A549 (cell line): ENCODE measurements at regions not wholly inside any gene's neighbourhood (a gene's known extent, or its start where the extent isn't known, plus 50 kb on each side); places are given as distances from the start of the nearest gene placed in this dataset.

ENCODE experiments used
- ATAC-seq, 2 experiments: fragments of 200-7000 bp in 1 of 2; fragments of >200 bp in 1 of 2; cut with Nextera tagmentation in 1 of 2; cut with Tn5 transposase in 1 of 2; 3 replicates each; pipeline versions ENCODE4 v1.8.0 to v1.9.1; 2018 to 2020; ENCODE audit warnings: mild to moderate bottlenecking in 1 of 2, moderate library complexity in 1 of 2
- CTCF ChIA-PET: fragments of 300-600 bp; sonication (Branson Sonifier 250); formaldehyde crosslinking; extraction: SDS; loops from one replicate; lab custom pipeline; 2021; ENCODE audit warnings: antibody characterized with exemption, inconsistent platforms; lab: Yijun Ruan, JAX
- POLR2A ChIA-PET: fragments of 350-600 bp; formaldehyde crosslinking; extraction: SDS; loops from one replicate; lab custom pipeline; 2021; ENCODE audit warnings: antibody characterized with exemption, inconsistent platforms; lab: Yijun Ruan, JAX
- DNase-seq, 2 experiments: peaks; one replicate each; pipeline versions ENCODE4 v3.0.0 to v3.0.0-alpha.2; 2011 to 2016; ENCODE audit warnings: low read depth in 1 of 2, low spot score in 1 of 2
- FAIRE-seq: peaks from 2 replicates; lab custom pipeline; 2011; peaks lifted over from hg19 to GRCh38; lab: Jason Lieb, UNC
- H3K27ac ChIP-seq, 2 experiments: fragments of >200 bp; sonication (Bioruptor Twin); formaldehyde crosslinking; 3 replicates each; pipeline ENCODE4 v1.5.1; 2016 to 2017
- H3K4me1 ChIP-seq: fragments of >200 bp; sonication (Bioruptor Twin); formaldehyde crosslinking; 3 replicates; pipeline ENCODE4 v1.6.1; 2016
- H3K4me2 ChIP-seq: fragments of >200 bp; sonication (Bioruptor Twin); formaldehyde crosslinking; 3 replicates; pipeline ENCODE4 v1.6.1; 2016
- H3K4me3 ChIP-seq: fragments of >200 bp; sonication (Bioruptor Twin); formaldehyde crosslinking; 3 replicates; pipeline ENCODE4 v1.5.1; 2016
- H3K9me3 ChIP-seq: fragments of >200 bp; sonication (Bioruptor Twin); formaldehyde crosslinking; 3 replicates; pipeline ENCODE4 v1.6.1; 2016
- BHLHE40 ChIP-seq: IDR thresholded peaks from 2 replicates; pipeline ENCODE4 v1.6.1; 2012; ENCODE audit warnings: low read depth, low read length, inconsistent platforms
- EP300 ChIP-seq, 2 experiments: fragments of >200 bp; sonication (Bioruptor Twin); formaldehyde crosslinking; IDR thresholded peaks; 2 replicates in 1 of 2; 3 replicates in 1 of 2; pipeline ENCODE4 v1.6.1; 2016 to 2017
- FOSL2 ChIP-seq, 2 experiments: fragments of 450-650 bp in 1 of 2; fragments of >200 bp in 1 of 2; sonication (Bioruptor Twin) in 1 of 2; formaldehyde crosslinking; IDR thresholded peaks; 2 replicates each; pipeline versions ENCODE4 v1.5.0 to v1.6.1; 2016 to 2020; ENCODE audit warnings: mild to moderate bottlenecking in 1 of 2, moderate library complexity in 1 of 2
- GATA3 ChIP-seq: IDR thresholded peaks from 2 replicates; pipeline ENCODE4 v1.6.1; 2012; ENCODE audit warnings: borderline replicate concordance
- POLR2A ChIP-seq: IDR thresholded peaks from 2 replicates; pipeline ENCODE4 v1.6.1; 2012; ENCODE audit warnings: mild to moderate bottlenecking, low read length
- ZFP36 ChIP-seq: fragments of 450-650 bp; IDR thresholded peaks from 2 replicates; pipeline ENCODE4 v1.6.1; 2014; ENCODE audit warnings: borderline replicate concordance; ENCODE audit not compliant: partially characterized antibody
- WGBS: methylation state at CpG from one replicate; pipeline ENCODE4 v1.1.6; 2017; ENCODE audit errors: missing lambda C conversion rate; 5-methylcytosine and 5-hydroxymethylcytosine counted together
- TF ChIP-seq, protein P1 (sequence below): fragments of 250-450 bp; sonication (Bioruptor Pico); IDR thresholded peaks from 2 replicates; pipeline ENCODE4 v1.5.0; 2020; ENCODE audit warnings: low read depth, mild to moderate bottlenecking, moderate library complexity
- TF ChIP-seq, protein P2 (sequence below): fragments of 200-600 bp; sonication (generic); IDR thresholded peaks from 2 replicates; pipeline ENCODE4 v1.6.1; 2016; ENCODE audit warnings: antibody characterized with exemption, mild to moderate bottlenecking, moderate library complexity
- TF ChIP-seq, protein P3 (sequence below): fragments of 250-450 bp; sonication (Bioruptor Pico); IDR thresholded peaks from 2 replicates; pipeline ENCODE4 v1.5.0; 2021; ENCODE audit warnings: mild to moderate bottlenecking, moderate library complexity, borderline replicate concordance

DNA sequence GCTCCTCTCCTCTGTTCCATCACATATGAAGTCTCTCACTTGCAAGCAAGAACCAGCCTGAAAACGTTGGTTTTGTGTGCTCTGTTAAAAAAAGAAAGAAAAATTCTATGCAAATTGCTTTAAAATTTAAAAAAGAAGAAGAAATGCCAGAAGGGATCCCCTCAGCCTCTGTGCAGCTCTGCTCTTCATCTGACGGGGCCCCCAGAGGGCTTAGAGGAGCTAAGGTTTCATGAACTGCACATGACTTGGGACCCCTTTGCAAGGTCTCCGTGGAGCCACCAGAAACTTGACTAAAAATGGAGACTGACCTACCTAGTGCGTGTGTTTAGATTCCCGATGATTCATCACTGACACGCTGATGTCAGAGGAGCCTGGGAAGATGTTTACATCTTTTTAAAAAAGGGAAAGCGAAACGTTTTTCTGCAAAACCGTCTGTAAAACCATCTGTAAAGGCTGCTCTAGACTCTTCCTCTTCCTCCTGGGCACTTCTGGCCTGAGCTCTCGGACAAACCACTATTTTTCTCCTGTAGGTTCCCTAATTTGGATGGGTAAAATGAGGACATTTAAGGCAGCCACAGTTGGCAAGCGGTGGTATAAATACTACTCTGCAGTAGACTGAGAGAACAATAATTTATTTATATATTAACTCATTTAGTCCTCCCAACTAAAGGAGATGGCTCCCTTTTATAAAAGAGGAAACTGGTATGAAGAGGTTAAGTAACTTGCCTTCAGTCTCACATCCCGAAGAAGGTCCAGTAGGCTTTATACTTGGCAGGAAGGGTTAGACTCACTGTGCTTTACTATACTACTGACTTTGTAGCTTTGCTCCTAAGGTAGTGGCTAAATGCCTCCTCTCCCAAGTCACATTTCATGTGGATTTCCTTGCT, 67.2 kb upstream of the POLG start:
- H3K4me2 ChIP-seq: peak overlapping the region; percentile 88
- H3K4me1 ChIP-seq: peaks cover 24% of the 10 kb centered on the region
- FAIRE-seq (peak; percentile 80), ATAC-seq (peak in 1 of 2 experiments; percentile 12; a peak in 2 of 6 replicates), DNase-seq (peak; percentile 53 to 68)
- H3K27ac ChIP-seq: peak overlapping the region in 1 of 2 experiments; percentile 50; a peak in 2 of 6 replicates
- CTCF ChIA-PET: interaction anchor here (0.6 to 9.4 kb wide), 13 partner anchors 11 to 128 kb away, joined by 3 to 223 read pairs (median 5); no protein-coding TSS in a partner anchor
- TF ChIP-seq GATA3: no peak
- TF ChIP-seq FOSL2 (IDR thresholded peaks at IDR 0.05): peak; percentile 36; the same call in 1 of the 2 replicates
- peak; percentile 61 for TF ChIP-seq FOSL2 (CRISPR knock-in tag; IDR thresholded peaks at IDR 0.05)
- POLR2A ChIA-PET: no interaction called here
- H3K9me3 ChIP-seq: no peaks in the 10 kb centered on the region
- 25% methylated on average over 12 of the region's 12 CpGs for WGBS
- no peak overlapping the region for H3K4me3 ChIP-seq

DNA sequence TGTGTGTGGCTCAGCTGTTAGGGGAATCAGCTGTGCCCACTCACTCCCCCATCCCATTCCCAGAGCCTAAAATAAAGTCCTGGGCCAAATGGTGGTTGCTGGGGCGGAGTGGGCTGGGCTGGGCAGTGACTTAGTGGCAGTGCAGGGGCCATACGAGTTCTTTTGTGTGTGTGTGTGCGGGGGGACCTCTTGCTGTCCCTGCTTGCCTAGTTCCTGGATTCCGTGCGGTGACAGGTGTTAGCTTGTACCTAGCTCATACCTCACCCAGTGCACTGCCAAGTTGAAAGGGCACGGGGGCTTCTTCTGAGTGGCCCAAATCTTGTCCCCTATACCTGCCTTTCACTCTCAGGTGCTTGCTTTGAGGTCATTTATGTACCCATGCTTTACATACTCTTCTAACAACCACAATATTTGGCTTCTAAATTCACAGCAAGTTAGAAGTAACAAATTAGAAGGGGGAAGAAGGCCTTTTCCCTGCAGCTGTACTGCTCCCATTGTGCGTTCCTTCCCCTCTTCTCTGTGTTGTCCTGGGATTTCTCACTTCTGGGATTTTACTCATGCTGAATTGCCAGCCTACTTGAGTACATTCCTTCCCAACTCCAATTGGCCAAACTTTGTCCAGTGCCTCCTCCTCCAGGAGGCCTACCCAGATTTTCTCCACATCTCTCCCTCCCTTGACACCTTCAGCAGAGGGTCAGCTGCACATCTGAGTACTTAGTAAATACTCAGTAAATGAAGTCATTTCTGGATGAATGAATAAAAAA, 66.3 kb upstream of the POLG start:
- 70% methylated on average over 7 of the region's 7 CpGs for WGBS

More for the DNA sequence above, 66.3 kb upstream of the POLG start:
- TF ChIP-seq BHLHE40 (0 out of 2 replicates have a peak, but pooled peaks have one; percentile 4), POLR2A (no peak), EP300 (IDR thresholded peaks at IDR 0.05) (no peak), ZFP36 (peak; percentile 99)
- TF ChIP-seq, protein P1, sequence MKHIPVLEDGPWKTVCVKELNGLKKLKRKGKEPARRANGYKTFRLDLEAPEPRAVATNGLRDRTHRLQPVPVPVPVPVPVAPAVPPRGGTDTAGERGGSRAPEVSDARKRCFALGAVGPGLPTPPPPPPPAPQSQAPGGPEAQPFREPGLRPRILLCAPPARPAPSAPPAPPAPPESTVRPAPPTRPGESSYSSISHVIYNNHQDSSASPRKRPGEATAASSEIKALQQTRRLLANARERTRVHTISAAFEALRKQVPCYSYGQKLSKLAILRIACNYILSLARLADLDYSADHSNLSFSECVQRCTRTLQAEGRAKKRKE (CRISPR knock-in tag): no peak
- TF ChIP-seq, protein P2, sequence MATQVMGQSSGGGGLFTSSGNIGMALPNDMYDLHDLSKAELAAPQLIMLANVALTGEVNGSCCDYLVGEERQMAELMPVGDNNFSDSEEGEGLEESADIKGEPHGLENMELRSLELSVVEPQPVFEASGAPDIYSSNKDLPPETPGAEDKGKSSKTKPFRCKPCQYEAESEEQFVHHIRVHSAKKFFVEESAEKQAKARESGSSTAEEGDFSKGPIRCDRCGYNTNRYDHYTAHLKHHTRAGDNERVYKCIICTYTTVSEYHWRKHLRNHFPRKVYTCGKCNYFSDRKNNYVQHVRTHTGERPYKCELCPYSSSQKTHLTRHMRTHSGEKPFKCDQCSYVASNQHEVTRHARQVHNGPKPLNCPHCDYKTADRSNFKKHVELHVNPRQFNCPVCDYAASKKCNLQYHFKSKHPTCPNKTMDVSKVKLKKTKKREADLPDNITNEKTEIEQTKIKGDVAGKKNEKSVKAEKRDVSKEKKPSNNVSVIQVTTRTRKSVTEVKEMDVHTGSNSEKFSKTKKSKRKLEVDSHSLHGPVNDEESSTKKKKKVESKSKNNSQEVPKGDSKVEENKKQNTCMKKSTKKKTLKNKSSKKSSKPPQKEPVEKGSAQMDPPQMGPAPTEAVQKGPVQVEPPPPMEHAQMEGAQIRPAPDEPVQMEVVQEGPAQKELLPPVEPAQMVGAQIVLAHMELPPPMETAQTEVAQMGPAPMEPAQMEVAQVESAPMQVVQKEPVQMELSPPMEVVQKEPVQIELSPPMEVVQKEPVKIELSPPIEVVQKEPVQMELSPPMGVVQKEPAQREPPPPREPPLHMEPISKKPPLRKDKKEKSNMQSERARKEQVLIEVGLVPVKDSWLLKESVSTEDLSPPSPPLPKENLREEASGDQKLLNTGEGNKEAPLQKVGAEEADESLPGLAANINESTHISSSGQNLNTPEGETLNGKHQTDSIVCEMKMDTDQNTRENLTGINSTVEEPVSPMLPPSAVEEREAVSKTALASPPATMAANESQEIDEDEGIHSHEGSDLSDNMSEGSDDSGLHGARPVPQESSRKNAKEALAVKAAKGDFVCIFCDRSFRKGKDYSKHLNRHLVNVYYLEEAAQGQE: no peak
- TF ChIP-seq, protein P3, sequence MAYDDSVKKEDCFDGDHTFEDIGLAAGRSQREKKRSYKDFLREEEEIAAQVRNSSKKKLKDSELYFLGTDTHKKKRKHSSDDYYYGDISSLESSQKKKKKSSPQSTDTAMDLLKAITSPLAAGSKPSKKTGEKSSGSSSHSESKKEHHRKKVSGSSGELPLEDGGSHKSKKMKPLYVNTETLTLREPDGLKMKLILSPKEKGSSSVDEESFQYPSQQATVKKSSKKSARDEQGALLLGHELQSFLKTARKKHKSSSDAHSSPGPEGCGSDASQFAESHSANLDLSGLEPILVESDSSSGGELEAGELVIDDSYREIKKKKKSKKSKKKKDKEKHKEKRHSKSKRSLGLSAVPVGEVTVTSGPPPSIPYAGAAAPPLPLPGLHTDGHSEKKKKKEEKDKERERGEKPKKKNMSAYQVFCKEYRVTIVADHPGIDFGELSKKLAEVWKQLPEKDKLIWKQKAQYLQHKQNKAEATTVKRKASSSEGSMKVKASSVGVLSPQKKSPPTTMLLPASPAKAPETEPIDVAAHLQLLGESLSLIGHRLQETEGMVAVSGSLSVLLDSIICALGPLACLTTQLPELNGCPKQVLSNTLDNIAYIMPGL (CRISPR knock-in tag): no peak
- no peaks in the 10 kb centered on the region for H3K9me3 ChIP-seq
- no peak; a peak in 1 of 6 replicates for ATAC-seq
- DNase-seq: no peak
- H3K4me2 ChIP-seq: peak overlapping the region; percentile 88
- peaks cover 24% of the 10 kb centered on the region for H3K4me1 ChIP-seq
- CTCF ChIA-PET: interaction anchor here (0.7 to 9.4 kb wide), 12 partner anchors 10 to 71 kb away, joined by 3 to 223 read pairs (median 6); no protein-coding TSS in a partner anchor
- peak overlapping the region; percentile 86 to 87 for H3K27ac ChIP-seq
- H3K4me3 ChIP-seq: peak overlapping the region; percentile 79
- POLR2A ChIA-PET: no interaction called here
- FAIRE-seq: peak; percentile 28
